ENCODE measurements at regions not wholly inside any gene's neighbourhood (a gene's known extent, or its start where the extent isn't known, plus 50 kb on each side); places are given as distances from the start of the nearest gene placed in this dataset.

DNA sequence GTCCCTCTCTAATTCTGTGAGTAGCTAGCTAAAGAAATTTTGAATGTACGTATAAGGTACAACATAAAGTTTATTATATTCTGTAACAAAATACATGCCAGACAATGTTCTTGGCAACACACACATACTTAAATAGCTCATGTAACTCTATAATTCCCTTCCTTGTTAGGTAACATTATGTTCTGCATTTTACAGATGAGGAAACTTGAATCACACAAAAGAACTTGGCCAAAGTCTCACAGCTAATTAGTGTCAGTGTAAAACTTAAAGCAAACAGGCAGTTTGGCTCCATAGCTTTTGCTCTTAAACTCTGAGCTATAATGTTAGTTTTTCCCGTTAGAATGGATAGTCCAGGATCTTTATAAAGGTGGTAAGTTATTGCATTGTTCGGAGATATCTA is 1091.8 kb upstream of the SLIT2 start:
- TF ChIP-seq, protein P1, sequence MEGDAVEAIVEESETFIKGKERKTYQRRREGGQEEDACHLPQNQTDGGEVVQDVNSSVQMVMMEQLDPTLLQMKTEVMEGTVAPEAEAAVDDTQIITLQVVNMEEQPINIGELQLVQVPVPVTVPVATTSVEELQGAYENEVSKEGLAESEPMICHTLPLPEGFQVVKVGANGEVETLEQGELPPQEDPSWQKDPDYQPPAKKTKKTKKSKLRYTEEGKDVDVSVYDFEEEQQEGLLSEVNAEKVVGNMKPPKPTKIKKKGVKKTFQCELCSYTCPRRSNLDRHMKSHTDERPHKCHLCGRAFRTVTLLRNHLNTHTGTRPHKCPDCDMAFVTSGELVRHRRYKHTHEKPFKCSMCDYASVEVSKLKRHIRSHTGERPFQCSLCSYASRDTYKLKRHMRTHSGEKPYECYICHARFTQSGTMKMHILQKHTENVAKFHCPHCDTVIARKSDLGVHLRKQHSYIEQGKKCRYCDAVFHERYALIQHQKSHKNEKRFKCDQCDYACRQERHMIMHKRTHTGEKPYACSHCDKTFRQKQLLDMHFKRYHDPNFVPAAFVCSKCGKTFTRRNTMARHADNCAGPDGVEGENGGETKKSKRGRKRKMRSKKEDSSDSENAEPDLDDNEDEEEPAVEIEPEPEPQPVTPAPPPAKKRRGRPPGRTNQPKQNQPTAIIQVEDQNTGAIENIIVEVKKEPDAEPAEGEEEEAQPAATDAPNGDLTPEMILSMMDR (IDR thresholded peaks at IDR 0.05): no peak
- no peak for TF ChIP-seq POLR2A (IDR thresholded peaks at IDR 0.05)
- no peak for TF ChIP-seq POLR2AphosphoS5 (IDR thresholded peaks at IDR 0.05)
